ENCODE measurements at regions not wholly inside any gene's neighbourhood (a gene's known extent, or its start where the extent isn't known, plus 50 kb on each side); places are given as distances from the start of the nearest gene placed in this dataset.

DNA sequence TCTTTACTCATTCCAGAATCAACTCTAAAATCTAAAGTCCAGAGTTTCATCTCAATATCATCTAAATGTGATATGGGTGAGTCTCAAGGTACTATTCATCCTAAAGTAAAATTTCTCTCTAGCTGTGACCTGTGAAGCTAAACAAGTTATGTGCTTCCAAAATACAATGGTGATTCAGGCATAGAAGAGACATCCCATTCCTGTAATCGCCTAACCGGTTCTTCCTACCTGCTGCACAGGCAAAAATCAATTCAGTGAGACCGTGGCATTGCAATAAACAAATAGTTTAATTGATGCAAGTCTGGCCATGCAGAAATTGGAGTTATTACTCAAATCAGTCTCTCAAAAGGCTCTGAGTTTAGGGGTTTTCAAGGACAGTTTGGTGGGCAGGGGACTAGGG, 232.8 kb downstream of the UBE3D start:
- no peak for DNase-seq

GRCh38 chr6:82833481-82833880, 232.2 kb downstream of the UBE3D start:
- DNase-seq, result no peak

- no peak for DNase-seq
Measured at GRCh38 chr6:82836022-82836575, 229.5 kb downstream of the UBE3D start.

DNA sequence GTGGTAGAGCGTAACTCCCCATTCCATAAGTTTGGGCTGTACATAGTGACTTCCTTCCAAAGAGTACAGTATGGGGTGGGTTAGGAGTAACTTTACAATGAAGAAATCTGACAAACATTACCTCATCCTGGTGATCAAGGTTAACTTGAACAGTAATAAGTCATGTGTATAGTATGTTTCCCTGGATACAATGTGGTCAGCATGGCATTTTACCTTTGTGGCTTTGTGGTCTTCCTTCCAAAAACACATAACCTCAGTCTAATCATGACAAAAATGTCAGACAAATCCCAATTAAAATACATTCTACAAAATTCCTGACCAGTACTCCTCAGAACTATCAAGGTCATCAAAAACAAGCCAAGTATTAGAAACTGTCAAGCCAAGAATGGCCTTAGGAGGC, 225.1 kb downstream of the UBE3D start:
- DNase-seq, result no peak

DNA sequence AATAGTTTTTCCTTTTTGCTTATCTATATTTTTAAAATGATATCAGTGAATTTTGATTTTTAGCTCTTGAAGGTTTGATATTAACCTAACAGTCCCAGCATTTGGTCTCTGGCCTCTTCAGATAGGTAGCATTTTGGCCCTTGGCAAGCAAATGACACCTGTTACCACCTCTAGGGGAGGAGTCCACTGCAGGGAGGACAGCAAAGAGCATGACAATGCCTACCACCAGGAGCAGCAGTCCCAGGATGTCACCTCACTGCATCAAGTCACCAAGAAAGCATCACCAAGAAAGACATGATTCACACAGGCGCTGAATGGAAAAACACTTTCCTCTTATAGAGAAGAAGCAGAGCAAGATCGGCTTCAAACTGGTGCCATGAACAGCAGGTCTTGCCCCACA, 224.3 kb downstream of the UBE3D start:
- DNase-seq, result no peak

Measured in fibroblast of skin of back (primary cell).